OCI-LY3 (cell line): ENCODE measurements at regions not wholly inside any gene's neighbourhood (a gene's known extent, or its start where the extent isn't known, plus 50 kb on each side); places are given as distances from the start of the nearest gene placed in this dataset.

Source experiments
- CTCF ChIP-seq: fragments of 200-600, 300-600 bp; sonication (generic); IDR thresholded peaks from 2 replicates; pipeline ENCODE4 v1.5.1; 2014; ENCODE audit warnings: antibody characterized with exemption, low read length, low read depth
- EZH2phosphoT487 ChIP-seq: fragments of 200-600 bp; shearing (Covaris generic); IDR thresholded peaks from 2 replicates; pipeline ENCODE4 v1.6.1; 2018; ENCODE audit warnings: antibody characterized with exemption, mixed run types, low read depth

DNA sequence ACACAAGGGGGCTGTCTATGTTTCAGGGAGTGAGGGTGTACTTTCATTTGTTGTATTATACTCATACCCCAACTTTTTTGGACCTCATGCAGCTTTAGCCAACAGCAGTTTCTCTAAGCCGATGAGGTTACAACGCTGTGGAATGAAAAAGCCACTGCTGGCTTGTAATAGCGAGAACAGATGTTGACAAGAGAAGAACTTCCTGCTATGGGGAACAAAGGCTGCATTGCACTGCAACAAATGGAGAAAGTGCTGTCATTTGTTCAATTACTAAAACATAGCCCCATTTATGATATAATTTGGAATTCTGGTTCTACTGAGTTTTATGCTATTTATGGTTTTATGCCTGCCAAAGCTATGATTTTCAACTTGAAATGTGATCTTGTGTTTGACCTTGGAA is 104.2 kb upstream of the TMEM72 start:
- TF ChIP-seq CTCF = no peak
- no peak for TF ChIP-seq EZH2phosphoT487
